SK-N-SH treated with all-trans-retinoic acid at 6 μM for 48 hours (cell line): ENCODE measurements at regions not wholly inside any gene's neighbourhood (a gene's known extent, or its start where the extent isn't known, plus 50 kb on each side); places are given as distances from the start of the nearest gene placed in this dataset.

Experiments used
- ATAC-seq: fragments of 200-7000 bp; cut with Tn5 transposase; 3 replicates; pipeline ENCODE4 v1.9.1; 2020; ENCODE audit warnings: mild to moderate bottlenecking, moderate library complexity
- ARNTL ChIP-seq: fragments of 450-650 bp; formaldehyde crosslinking; IDR thresholded peaks from 2 replicates; pipeline ENCODE4 v1.5.0; 2020; ENCODE audit warnings: low read depth, mild to moderate bottlenecking, moderate library complexity, borderline replicate concordance
- CSDC2 ChIP-seq: fragments of 250-450 bp; sonication (Bioruptor Pico); IDR thresholded peaks from 2 replicates; pipeline ENCODE4 v1.5.0; 2020; ENCODE audit warnings: mild to moderate bottlenecking, moderate library complexity
- ESRRG ChIP-seq: fragments of 250-450 bp; sonication (Bioruptor Pico); IDR thresholded peaks from 2 replicates; pipeline ENCODE4 v1.6.1; 2021; ENCODE audit warnings: mild to moderate bottlenecking
- GLIS3 ChIP-seq: fragments of 250-450 bp; sonication (Bioruptor Pico); IDR thresholded peaks from 2 replicates; pipeline ENCODE4 v1.5.0; 2020; ENCODE audit warnings: mild to moderate bottlenecking, moderate library complexity
- ISL1 ChIP-seq: fragments of 250-450 bp; sonication (Bioruptor Pico); IDR thresholded peaks from 2 replicates; pipeline ENCODE4 v2.1.2; 2022; ENCODE audit warnings: mild to moderate bottlenecking, moderate library complexity
- OSR1 ChIP-seq: fragments of 250-450 bp; sonication (Bioruptor Pico); IDR thresholded peaks from 2 replicates; pipeline ENCODE4 v1.8.0; 2022; ENCODE audit warnings: moderate library complexity, mild to moderate bottlenecking, inconsistent platforms
- PPARA ChIP-seq: fragments of 250-450 bp; sonication (Bioruptor Pico); IDR thresholded peaks from 2 replicates; pipeline ENCODE4 v1.5.0; 2020; ENCODE audit warnings: mild to moderate bottlenecking, borderline replicate concordance
- SNAI2 ChIP-seq: fragments of 250-450 bp; sonication (Bioruptor Pico); IDR thresholded peaks from 2 replicates; pipeline ENCODE4 v1.5.0; 2020; ENCODE audit warnings: mild to moderate bottlenecking, moderate library complexity
- TCF4 ChIP-seq: fragments of 250-450 bp; sonication (Bioruptor Pico); IDR thresholded peaks from 2 replicates; pipeline ENCODE4 v1.8.0; 2021; ENCODE audit warnings: mild to moderate bottlenecking, moderate library complexity, borderline replicate concordance
- TOX ChIP-seq: fragments of 250-450 bp; sonication (Bioruptor Pico); IDR thresholded peaks from 2 replicates; pipeline ENCODE4 v1.8.0; 2021; ENCODE audit warnings: mild to moderate bottlenecking, moderate library complexity, borderline replicate concordance
- TSHZ2 ChIP-seq: fragments of 250-450 bp; sonication (Bioruptor Pico); IDR thresholded peaks from 2 replicates; pipeline ENCODE4 v1.5.0; 2020; ENCODE audit warnings: mild to moderate bottlenecking, moderate library complexity
- ZC3H10 ChIP-seq: fragments of 250-450 bp; sonication (Bioruptor Pico); IDR thresholded peaks from 2 replicates; pipeline ENCODE4 v1.5.1; 2021; ENCODE audit warnings: mild to moderate bottlenecking, moderate library complexity
- ZFP3 ChIP-seq: fragments of 250-450 bp; sonication (Bioruptor Pico); IDR thresholded peaks from 2 replicates; pipeline ENCODE4 v1.5.0; 2020; ENCODE audit warnings: mild to moderate bottlenecking, moderate library complexity
- ZFP30 ChIP-seq: fragments of 450-650 bp; formaldehyde crosslinking; IDR thresholded peaks from 2 replicates; pipeline ENCODE4 v1.5.0; 2022; ENCODE audit warnings: mild to moderate bottlenecking, moderate library complexity
- ZNF70 ChIP-seq: fragments of 450-650 bp; formaldehyde crosslinking; IDR thresholded peaks from 2 replicates; pipeline ENCODE4 v1.5.0; 2020; ENCODE audit warnings: mild to moderate bottlenecking, moderate library complexity
- ZNF8 ChIP-seq: fragments of 450-650 bp; formaldehyde crosslinking; IDR thresholded peaks from 2 replicates; pipeline ENCODE4 v1.5.0; 2020; ENCODE audit warnings: mild to moderate bottlenecking, moderate library complexity
- TF ChIP-seq, protein P1 (sequence below): fragments of 250-450 bp; sonication (Bioruptor Pico); IDR thresholded peaks from 2 replicates; pipeline ENCODE4 v1.8.0; 2021; ENCODE audit warnings: low read depth, mild to moderate bottlenecking, moderate library complexity, borderline replicate concordance
- TF ChIP-seq, protein P2 (sequence below): fragments of 250-450 bp; sonication (Bioruptor Pico); IDR thresholded peaks from 2 replicates; pipeline ENCODE4 v1.5.1; 2021; ENCODE audit warnings: mild to moderate bottlenecking, moderate library complexity
- TF ChIP-seq, protein P3 (sequence below): fragments of 250-450 bp; sonication (Bioruptor Pico); IDR thresholded peaks from 2 replicates; pipeline ENCODE4 v1.8.0; 2020; ENCODE audit warnings: mild to moderate bottlenecking, moderate library complexity, borderline replicate concordance

- TF ChIP-seq ESRRG (no peak), ZFP30 (no peak), ARNTL (no peak), ISL1 (CRISPR knock-in tag) (no peak)
- ATAC-seq: no peak
Measured at GRCh38 chr16:66296591-66296990, 69.9 kb upstream of the CDH5 start.

DNA sequence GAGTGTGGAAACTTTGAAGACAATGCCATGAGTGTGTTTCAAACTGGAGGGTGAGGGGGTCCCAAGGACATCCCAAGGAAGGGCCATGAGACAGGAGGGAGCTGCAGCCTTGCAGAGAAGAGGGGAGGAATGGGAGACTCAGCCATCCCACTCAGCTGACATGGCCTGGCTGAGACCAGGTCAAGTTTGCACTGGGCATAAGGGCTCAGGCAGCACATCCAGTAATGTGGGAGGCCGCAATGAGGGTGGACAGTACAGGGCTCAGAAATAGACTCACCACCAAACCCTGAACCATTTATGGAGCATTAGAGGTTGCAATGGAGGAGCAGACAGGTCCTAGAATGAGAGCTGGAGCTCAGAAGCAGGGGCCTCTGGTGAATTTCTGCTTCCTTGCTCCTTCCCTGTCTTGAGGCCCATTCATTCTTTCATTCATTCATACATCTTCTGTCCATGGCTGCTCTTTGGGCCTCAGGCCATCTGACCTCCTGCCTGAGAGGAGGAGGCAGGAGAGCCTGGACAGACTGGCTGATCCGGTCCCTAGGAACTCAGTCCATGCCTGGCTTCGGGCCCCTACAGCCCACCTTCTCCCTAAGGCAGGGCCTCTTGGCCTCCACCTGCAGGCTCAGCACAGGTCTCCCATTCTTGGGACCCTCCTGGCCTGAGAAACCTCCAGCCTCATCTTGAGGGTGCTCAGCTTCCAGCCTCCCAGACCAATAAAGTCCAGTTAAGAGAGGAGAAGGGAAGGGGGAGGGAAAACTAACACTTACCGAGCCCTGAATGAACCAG lies 70.5 kb upstream of the CDH5 start:
- no peak for TF ChIP-seq GLIS3 (CRISPR knock-in tag)
- TF ChIP-seq ISL1 (CRISPR knock-in tag): no peak
- TF ChIP-seq, protein P1, sequence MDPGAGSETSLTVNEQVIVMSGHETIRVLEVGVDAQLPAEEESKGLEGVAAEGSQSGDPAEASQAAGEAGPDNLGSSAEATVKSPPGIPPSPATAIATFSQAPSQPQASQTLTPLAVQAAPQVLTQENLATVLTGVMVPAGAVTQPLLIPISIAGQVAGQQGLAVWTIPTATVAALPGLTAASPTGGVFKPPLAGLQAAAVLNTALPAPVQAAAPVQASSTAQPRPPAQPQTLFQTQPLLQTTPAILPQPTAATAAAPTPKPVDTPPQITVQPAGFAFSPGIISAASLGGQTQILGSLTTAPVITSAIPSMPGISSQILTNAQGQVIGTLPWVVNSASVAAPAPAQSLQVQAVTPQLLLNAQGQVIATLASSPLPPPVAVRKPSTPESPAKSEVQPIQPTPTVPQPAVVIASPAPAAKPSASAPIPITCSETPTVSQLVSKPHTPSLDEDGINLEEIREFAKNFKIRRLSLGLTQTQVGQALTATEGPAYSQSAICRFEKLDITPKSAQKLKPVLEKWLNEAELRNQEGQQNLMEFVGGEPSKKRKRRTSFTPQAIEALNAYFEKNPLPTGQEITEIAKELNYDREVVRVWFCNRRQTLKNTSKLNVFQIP (CRISPR knock-in tag): no peak
- TF ChIP-seq TOX: no peak
- no peak for TF ChIP-seq PPARA (CRISPR knock-in tag)
- no peak for TF ChIP-seq ZFP3 (CRISPR knock-in tag)
- no peak for TF ChIP-seq CSDC2
- TF ChIP-seq, protein P2, sequence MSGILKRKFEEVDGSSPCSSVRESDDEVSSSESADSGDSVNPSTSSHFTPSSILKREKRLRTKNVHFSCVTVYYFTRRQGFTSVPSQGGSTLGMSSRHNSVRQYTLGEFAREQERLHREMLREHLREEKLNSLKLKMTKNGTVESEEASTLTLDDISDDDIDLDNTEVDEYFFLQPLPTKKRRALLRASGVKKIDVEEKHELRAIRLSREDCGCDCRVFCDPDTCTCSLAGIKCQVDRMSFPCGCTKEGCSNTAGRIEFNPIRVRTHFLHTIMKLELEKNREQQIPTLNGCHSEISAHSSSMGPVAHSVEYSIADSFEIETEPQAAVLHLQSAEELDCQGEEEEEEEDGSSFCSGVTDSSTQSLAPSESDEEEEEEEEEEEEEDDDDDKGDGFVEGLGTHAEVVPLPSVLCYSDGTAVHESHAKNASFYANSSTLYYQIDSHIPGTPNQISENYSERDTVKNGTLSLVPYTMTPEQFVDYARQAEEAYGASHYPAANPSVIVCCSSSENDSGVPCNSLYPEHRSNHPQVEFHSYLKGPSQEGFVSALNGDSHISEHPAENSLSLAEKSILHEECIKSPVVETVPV (CRISPR knock-in tag): no peak
- no peak for TF ChIP-seq ZNF70
- TF ChIP-seq ESRRG: no peak
- TF ChIP-seq TCF4 (CRISPR knock-in tag): no peak
- no peak for TF ChIP-seq ARNTL
- TF ChIP-seq OSR1 (CRISPR knock-in tag): no peak
- no peak for TF ChIP-seq SNAI2 (CRISPR knock-in tag)
- no peak for ATAC-seq

DNA sequence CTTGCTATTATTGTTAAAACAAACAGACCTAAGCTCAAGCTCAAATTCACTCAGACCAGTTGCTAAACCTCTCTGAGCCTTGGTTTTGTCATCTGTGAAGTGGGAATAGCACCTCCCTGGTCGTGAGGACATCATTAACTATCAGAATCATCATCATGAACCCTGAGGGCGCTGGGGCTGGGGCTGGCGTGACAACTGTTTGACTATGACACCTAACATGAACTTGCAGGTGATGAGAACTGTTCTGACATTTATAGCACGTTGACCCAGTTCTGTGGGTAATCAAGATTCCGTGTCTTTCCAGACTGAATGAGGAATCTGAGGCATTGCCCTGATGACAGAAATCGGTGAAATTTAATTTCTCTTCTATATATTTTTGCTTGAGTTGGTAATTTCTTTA lies 71.3 kb upstream of the CDH5 start:
- no peak for ATAC-seq
- TF ChIP-seq ISL1 (CRISPR knock-in tag) (no peak), ZFP30 (no peak), OSR1 (CRISPR knock-in tag) (no peak), ZC3H10 (CRISPR knock-in tag) (no peak), CSDC2 (no peak)
- TF ChIP-seq, protein P3, sequence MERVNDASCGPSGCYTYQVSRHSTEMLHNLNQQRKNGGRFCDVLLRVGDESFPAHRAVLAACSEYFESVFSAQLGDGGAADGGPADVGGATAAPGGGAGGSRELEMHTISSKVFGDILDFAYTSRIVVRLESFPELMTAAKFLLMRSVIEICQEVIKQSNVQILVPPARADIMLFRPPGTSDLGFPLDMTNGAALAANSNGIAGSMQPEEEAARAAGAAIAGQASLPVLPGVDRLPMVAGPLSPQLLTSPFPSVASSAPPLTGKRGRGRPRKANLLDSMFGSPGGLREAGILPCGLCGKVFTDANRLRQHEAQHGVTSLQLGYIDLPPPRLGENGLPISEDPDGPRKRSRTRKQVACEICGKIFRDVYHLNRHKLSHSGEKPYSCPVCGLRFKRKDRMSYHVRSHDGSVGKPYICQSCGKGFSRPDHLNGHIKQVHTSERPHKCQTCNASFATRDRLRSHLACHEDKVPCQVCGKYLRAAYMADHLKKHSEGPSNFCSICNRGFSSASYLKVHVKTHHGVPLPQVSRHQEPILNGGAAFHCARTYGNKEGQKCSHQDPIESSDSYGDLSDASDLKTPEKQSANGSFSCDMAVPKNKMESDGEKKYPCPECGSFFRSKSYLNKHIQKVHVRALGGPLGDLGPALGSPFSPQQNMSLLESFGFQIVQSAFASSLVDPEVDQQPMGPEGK (CRISPR knock-in tag): no peak

DNA sequence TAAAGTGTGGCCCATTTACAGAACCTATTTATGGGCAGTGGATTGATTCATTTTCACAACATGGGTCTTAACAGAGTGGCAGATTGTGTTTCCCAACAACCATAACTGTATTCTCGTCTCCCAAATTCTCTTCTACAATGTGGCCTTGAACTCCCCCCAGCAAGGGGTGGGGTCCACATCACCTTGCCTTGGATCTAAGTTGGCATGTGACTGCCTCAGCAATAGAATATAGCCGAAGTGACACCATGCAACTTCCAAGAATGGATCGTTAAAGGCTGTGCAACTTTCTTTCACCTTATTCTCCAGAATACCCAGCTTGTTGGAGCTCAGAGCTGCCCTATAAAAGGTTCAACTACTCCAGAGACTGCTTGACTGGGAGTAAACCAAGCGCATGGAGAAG lies 72.0 kb upstream of the CDH5 start:
- TF ChIP-seq TSHZ2 (CRISPR knock-in tag) (no peak), CSDC2 (no peak), ZFP3 (CRISPR knock-in tag) (no peak), ZC3H10 (CRISPR knock-in tag) (no peak), ZFP30 (no peak), ZNF70 (no peak), ESRRG (no peak), ZNF8 (CRISPR knock-in tag) (no peak), ISL1 (CRISPR knock-in tag) (no peak)
- TF ChIP-seq, protein P2 (CRISPR knock-in tag): no peak
- no peak for ATAC-seq
